A673 (cell line): ENCODE measurements at regions not wholly inside any gene's neighbourhood (a gene's known extent, or its start where the extent isn't known, plus 50 kb on each side); places are given as distances from the start of the nearest gene placed in this dataset.

Experiments used
- BruUV-seq: library from RNA; stranded (reverse); fragments of 400-500 nt; replicated peaks from 2 replicates; lab custom pipeline; 2021; lab: Mats Ljungman, UMichigan
- CTCF ChIA-PET: fragments of 300-600 bp; sonication (Branson Sonifier 250); formaldehyde crosslinking; loops from one replicate; lab custom pipeline; 2022; ENCODE audit warnings: antibody characterized with exemption; lab: Charles Lee
- POLR2A ChIA-PET: fragments of 300-600 bp; sonication (Branson Sonifier 250); formaldehyde crosslinking; loops from one replicate; lab custom pipeline; 2022; ENCODE audit warnings: antibody characterized with exemption; ENCODE audit not compliant: low non-redundant PET; lab: Charles Lee
- DNase-seq: peaks from one replicate; pipeline ENCODE4 v3.0.0-alpha.2; 2015; ENCODE audit warnings: low spot score
- H3K27ac ChIP-seq: fragments of 200-600 bp; sonication (generic); 2 replicates; pipeline ENCODE4 v1.5.1; 2016; ENCODE audit warnings: mixed run types, low read depth, mild to moderate bottlenecking, mixed read lengths, antibody characterized with exemption, low read length; ENCODE audit not compliant: poor library complexity, severe bottlenecking
- H3K27me3 ChIP-seq: fragments of 200-600 bp; sonication (generic); replicated peaks from 2 replicates; pipeline ENCODE4 v1.6.1; 2017; ENCODE audit warnings: mixed run types, low read depth, mild to moderate bottlenecking, mixed read lengths, antibody characterized with exemption, low read length; ENCODE audit not compliant: insufficient read depth, poor library complexity
- H3K36me3 ChIP-seq: fragments of 200-600 bp; sonication (generic); 2 replicates; pipeline ENCODE4 v1.6.1; 2016; ENCODE audit warnings: mixed run types, mild to moderate bottlenecking, mixed read lengths, antibody characterized with exemption, low read length; ENCODE audit not compliant: insufficient read depth, poor library complexity, severe bottlenecking
- H3K4me1 ChIP-seq: fragments of 200-600 bp; sonication (generic); 2 replicates; pipeline ENCODE4 v1.6.1; 2017; ENCODE audit warnings: mixed run types, mild to moderate bottlenecking, mixed read lengths, antibody characterized with exemption, low read length; ENCODE audit not compliant: insufficient read depth, poor library complexity, severe bottlenecking
- H3K4me3 ChIP-seq: fragments of 200-600 bp; sonication (generic); 2 replicates; pipeline ENCODE4 v1.5.1; 2016; ENCODE audit warnings: low read depth, mixed run types, mild to moderate bottlenecking, mixed read lengths, low read length; ENCODE audit not compliant: poor library complexity, severe bottlenecking
- H3K9me3 ChIP-seq: fragments of 200-600 bp; sonication (generic); 2 replicates; pipeline ENCODE4 v1.6.1; 2016; ENCODE audit warnings: mixed run types, low read depth, mild to moderate bottlenecking, mixed read lengths, antibody characterized with exemption, low read length; ENCODE audit not compliant: poor library complexity, severe bottlenecking
- CTCF ChIP-seq: fragments of 300-800, 200-600 bp; sonication (generic); conservative IDR thresholded peaks from 2 replicates; pipeline ENCODE4 v1.5.1; 2017; ENCODE audit warnings: low read depth, mild to moderate bottlenecking, antibody characterized with exemption, low read length, moderate library complexity, mixed read lengths
- EZH2 ChIP-seq: fragments of 200-600 bp; sonication (generic); IDR thresholded peaks from 2 replicates; pipeline ENCODE4 v1.6.1; 2017; ENCODE audit warnings: borderline replicate concordance, low read depth, mild to moderate bottlenecking, mixed read lengths, antibody characterized with exemption, low read length; ENCODE audit not compliant: poor library complexity, severe bottlenecking
- intact Hi-C: fragments of 100-400 bp; cut with micrococcal nuclease; formaldehyde crosslinking; loops from one replicate; pipeline ENCODE4 v1.10.0; 2022; ENCODE audit not compliant: unreplicated experiment

GRCh38 chr9:88060746-88061145 is 77.5 kb downstream of the SPATA31C2 start:
- no TSS peak for BruUV-seq
- Histone ChIP-seq H3K36me3 (no peaks in the 10 kb centered on the region), H3K4me3 (no peak overlapping the region), H3K4me1 (no peaks in the 10 kb centered on the region), H3K9me3 (no peaks in the 10 kb centered on the region), H3K27me3 (no peaks in the 10 kb centered on the region), H3K27ac (no peak overlapping the region)
- intact Hi-C loops, result no loop called here
- no peak for DNase-seq
- TF ChIP-seq EZH2 (no peak), CTCF (no peak)
- POLR2A ChIA-PET, result no interaction called here
- CTCF ChIA-PET, result interaction anchor here (0.5 kb wide), 1 partner anchor 10 kb away, joined by 3 read pairs; no protein-coding TSS in a partner anchor

- no TSS peak for BruUV-seq
- Histone ChIP-seq H3K36me3 (no peaks in the 10 kb centered on the region), H3K27ac (no peak overlapping the region), H3K4me1 (no peaks in the 10 kb centered on the region), H3K27me3 (no peaks in the 10 kb centered on the region), H3K4me3 (no peak overlapping the region), H3K9me3 (no peaks in the 10 kb centered on the region)
- intact Hi-C loops, result no loop called here
- TF ChIP-seq EZH2, result no peak
- no peak for TF ChIP-seq CTCF
- ChIA-PET CTCF (no interaction called here), POLR2A (interaction anchor here (0.7 kb wide), 1 partner anchor 20 kb away, joined by 3 read pairs; no protein-coding TSS in a partner anchor)
- DNase-seq, result no peak
Measured at GRCh38 chr9:88059469-88059868, 78.8 kb downstream of the SPATA31C2 start.

- intact Hi-C loops, result no loop called here
- Histone ChIP-seq H3K27me3 (no peaks in the 10 kb centered on the region), H3K4me3 (no peak overlapping the region), H3K9me3 (no peaks in the 10 kb centered on the region), H3K36me3 (no peaks in the 10 kb centered on the region), H3K4me1 (no peaks in the 10 kb centered on the region), H3K27ac (no peak overlapping the region)
- BruUV-seq, result no TSS peak
- TF ChIP-seq EZH2, result no peak
- TF ChIP-seq CTCF, result no peak
- ChIA-PET CTCF (no interaction called here), POLR2A (interaction anchor here (0.7 kb wide), 1 partner anchor 359 kb away, joined by 14 read pairs; no protein-coding TSS in a partner anchor)
- DNase-seq, result no peak
Measured at GRCh38 chr9:88056876-88057275, 81.4 kb downstream of the SPATA31C2 start.
